Endothelial cell of umbilical vein (primary cell): ENCODE measurements at regions not wholly inside any gene's neighbourhood (a gene's known extent, or its start where the extent isn't known, plus 50 kb on each side); places are given as distances from the start of the nearest gene placed in this dataset.

Experiments used
- BruUV-seq: library from RNA; stranded (reverse); fragments of 400-500 nt; replicated peaks from 2 replicates; lab custom pipeline; 2021; lab: Mats Ljungman, UMichigan
- CTCF ChIA-PET: fragments of 300-600, 350-600 bp; sonication (Branson Sonifier 250); formaldehyde crosslinking; loops from one replicate; lab custom pipeline; 2021; ENCODE audit warnings: antibody characterized with exemption, inconsistent platforms; lab: Charles Lee
- POLR2A ChIA-PET: fragments of 300-600, 350-600 bp; sonication (Branson Sonifier 250); formaldehyde crosslinking; loops from one replicate; lab custom pipeline; 2021; ENCODE audit warnings: antibody characterized with exemption, inconsistent platforms; lab: Charles Lee
- DNase-seq: peaks from one replicate; pipeline ENCODE4 v3.0.0-alpha.2; 2011; ENCODE audit warnings: low read depth, low spot score
- FAIRE-seq: peaks from 2 replicates; lab custom pipeline; 2011; peaks lifted over from hg19 to GRCh38; lab: Jason Lieb, UNC
- H2AFZ ChIP-seq: 2 replicates; pipeline ENCODE4 v1.6.0; 2012; ENCODE audit warnings: low read depth, low read length, control low read depth, inconsistent platforms
- H3K27ac ChIP-seq: 2 replicates; pipeline ENCODE4 v1.5.1; 2011; ENCODE audit warnings: low read depth, mild to moderate bottlenecking, control low read depth, low read length, moderate library complexity; ENCODE audit not compliant: insufficient read depth
- H3K27me3 ChIP-seq, 2 experiments: 2 replicates each; pipeline versions ENCODE4 v1.6.0 to v1.6.1; 2011; ENCODE audit warnings: low read length in 2 of 2, mixed read lengths in 1 of 2; ENCODE audit not compliant: control insufficient read depth in 2 of 2, insufficient read depth in 2 of 2
- H3K36me3 ChIP-seq, 2 experiments: 2 replicates in 1 of 2; 3 replicates in 1 of 2; pipeline ENCODE4 v1.5.1; 2011; ENCODE audit warnings: low read length in 2 of 2, mild to moderate bottlenecking in 1 of 2, moderate library complexity in 1 of 2; ENCODE audit not compliant: control insufficient read depth in 2 of 2, insufficient read depth in 2 of 2; ENCODE audit errors: extremely low read depth in 1 of 2
- H3K4me1 ChIP-seq: 3 replicates; pipeline ENCODE4 v1.5.1; 2011; ENCODE audit warnings: mild to moderate bottlenecking, low read length; ENCODE audit not compliant: control insufficient read depth, insufficient read depth; ENCODE audit errors: extremely low read depth
- H3K4me2 ChIP-seq: 2 replicates; pipeline ENCODE4 v1.6.1; 2011; ENCODE audit warnings: low read length, control low read depth, mixed read lengths; ENCODE audit not compliant: insufficient read depth
- H3K4me3 ChIP-seq, 3 experiments: fragments of 200-600 bp in 1 of 3; sonication (generic), shearing (Covaris generic) in 1 of 3; replicated peaks in 1 of 3; 2 replicates each; pipeline ENCODE4 v1.5.1; 2011 to 2016; ENCODE audit warnings: control low read depth in 3 of 3, low read length in 3 of 3, mild to moderate bottlenecking in 2 of 3, inconsistent platforms in 1 of 3, low read depth in 1 of 3, moderate library complexity in 1 of 3; ENCODE audit not compliant: insufficient read depth in 1 of 3
- H3K79me2 ChIP-seq: 2 replicates; pipeline ENCODE4 v1.6.0; 2012; ENCODE audit warnings: low read length, inconsistent platforms; ENCODE audit not compliant: control insufficient read depth, insufficient read depth
- H3K9ac ChIP-seq: replicated peaks from 2 replicates; pipeline ENCODE3; 2011; ENCODE audit warnings: low read length, control low read depth; ENCODE audit not compliant: insufficient read depth; ENCODE audit errors: extremely low read depth
- H3K9me1 ChIP-seq: replicated peaks from 3 replicates; pipeline ENCODE4 v1.6.0; 2011; ENCODE audit warnings: mild to moderate bottlenecking, low read length; ENCODE audit not compliant: control insufficient read depth, insufficient read depth; ENCODE audit errors: extremely low read depth
- H3K9me3 ChIP-seq: replicated peaks from 2 replicates; pipeline ENCODE4 v1.5.1; 2012; ENCODE audit warnings: low read length, inconsistent platforms; ENCODE audit not compliant: control insufficient read depth, insufficient read depth
- H4K20me1 ChIP-seq: replicated peaks from 2 replicates; pipeline ENCODE3; 2011; ENCODE audit warnings: mild to moderate bottlenecking, low read length; ENCODE audit not compliant: control insufficient read depth, insufficient read depth; ENCODE audit errors: extremely low read depth
- CTCF ChIP-seq, 2 donors: IDR thresholded peaks; 1 replicate in 1 of 2; 2 replicates in 1 of 2; pipeline ENCODE4 v1.5.1; 2011; ENCODE audit warnings: low read length in 2 of 2, mild to moderate bottlenecking in 2 of 2, moderate library complexity in 2 of 2, control low read depth in 1 of 2, inconsistent platforms in 1 of 2, low read depth in 1 of 2; ENCODE audit not compliant: insufficient read depth in 1 of 2; ENCODE audit errors: extremely low read depth in 1 of 2
- GATA2 ChIP-seq: IDR thresholded peaks from 2 replicates; pipeline ENCODE4 v1.7.0; 2011; ENCODE audit warnings: low read depth, mild to moderate bottlenecking, moderate library complexity, mixed read lengths, low read length; ENCODE audit not compliant: insufficient read length, insufficient read depth
- JUN ChIP-seq: IDR thresholded peaks from 2 replicates; pipeline ENCODE4 v1.6.1; 2011; ENCODE audit warnings: borderline replicate concordance, low read depth; ENCODE audit not compliant: insufficient read length, insufficient read depth
- MAX ChIP-seq: IDR thresholded peaks from 2 replicates; pipeline ENCODE4 v1.6.1; 2011; ENCODE audit not compliant: insufficient read depth, insufficient read length
- dilution Hi-C: fragments of 300-500 bp; cut with MboI; formaldehyde crosslinking; loops from one replicate; pipeline ENCODE4 v1.15.0; 2019; ENCODE audit warnings: low sequenced_read_pairs; ENCODE audit not compliant: extremely low pct_ligation_motif_present
- intact Hi-C: fragments of 100-400 bp; cut with micrococcal nuclease; formaldehyde crosslinking; loops from one replicate; pipeline ENCODE4 v1.10.0; 2022

- ChIA-PET POLR2A (no interaction called here), CTCF (interaction anchor here (1.0 to 2.0 kb wide), 2 partner anchors 44 to 380 kb away, joined by 3 to 8 read pairs; no protein-coding TSS in a partner anchor)
- Histone ChIP-seq H3K4me1 (no peaks in the 10 kb centered on the region), H3K9me1 (no peaks in the 10 kb centered on the region), H4K20me1 (no peaks in the 10 kb centered on the region), H3K27me3 (no peaks in the 10 kb centered on the region), H2AFZ (no peak overlapping the region), H3K36me3 (no peaks in the 10 kb centered on the region), H3K9ac (no peak overlapping the region), H3K4me3 (peak overlapping the region in 1 of 3 experiments; percentile 59), H3K27ac (no peak overlapping the region), H3K79me2 (no peaks in the 10 kb centered on the region), H3K4me2 (peak overlapping the region; percentile 81), H3K9me3 (no peaks in the 10 kb centered on the region)
- dilution Hi-C loops (no loop called here), intact Hi-C loops (loop anchor here (1.0 kb wide), 2 partner anchors 381 to 427 kb away; no protein-coding TSS in a partner anchor)
- no TSS peak for BruUV-seq
- DNase-seq: peak; percentile 36
- peak; percentile 67 for FAIRE-seq
- TF ChIP-seq GATA2: no peak
- no peak for TF ChIP-seq JUN
- TF ChIP-seq CTCF (IDR thresholded peaks at IDR 0.05; ENCODE audit: extremely low read depth in 1 of 2, insufficient read depth in 1 of 2, low read depth in 1 of 2, low read length in 2 of 2): peak; percentile 58 to 59
- no peak for TF ChIP-seq MAX
Observed at GRCh38 chr4:64158648-64159326, 250.5 kb downstream of the TECRL start.
